GM12801 (cell line): ENCODE measurements at regions not wholly inside any gene's neighbourhood (a gene's known extent, or its start where the extent isn't known, plus 50 kb on each side); places are given as distances from the start of the nearest gene placed in this dataset.

Source experiments
- TF ChIP-seq, protein P1 (sequence below): IDR thresholded peaks from one replicate; pipeline ENCODE4 v1.5.1; 2011; ENCODE audit warnings: control low read depth; ENCODE audit not compliant: insufficient read length; ENCODE audit errors: extremely low read depth

GRCh38 chr1:222079566-222079965 is 337.7 kb upstream of the DUSP10 start:
- TF ChIP-seq, protein P1, sequence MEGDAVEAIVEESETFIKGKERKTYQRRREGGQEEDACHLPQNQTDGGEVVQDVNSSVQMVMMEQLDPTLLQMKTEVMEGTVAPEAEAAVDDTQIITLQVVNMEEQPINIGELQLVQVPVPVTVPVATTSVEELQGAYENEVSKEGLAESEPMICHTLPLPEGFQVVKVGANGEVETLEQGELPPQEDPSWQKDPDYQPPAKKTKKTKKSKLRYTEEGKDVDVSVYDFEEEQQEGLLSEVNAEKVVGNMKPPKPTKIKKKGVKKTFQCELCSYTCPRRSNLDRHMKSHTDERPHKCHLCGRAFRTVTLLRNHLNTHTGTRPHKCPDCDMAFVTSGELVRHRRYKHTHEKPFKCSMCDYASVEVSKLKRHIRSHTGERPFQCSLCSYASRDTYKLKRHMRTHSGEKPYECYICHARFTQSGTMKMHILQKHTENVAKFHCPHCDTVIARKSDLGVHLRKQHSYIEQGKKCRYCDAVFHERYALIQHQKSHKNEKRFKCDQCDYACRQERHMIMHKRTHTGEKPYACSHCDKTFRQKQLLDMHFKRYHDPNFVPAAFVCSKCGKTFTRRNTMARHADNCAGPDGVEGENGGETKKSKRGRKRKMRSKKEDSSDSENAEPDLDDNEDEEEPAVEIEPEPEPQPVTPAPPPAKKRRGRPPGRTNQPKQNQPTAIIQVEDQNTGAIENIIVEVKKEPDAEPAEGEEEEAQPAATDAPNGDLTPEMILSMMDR: no peak

GRCh38 chr1:222077206-222077605 is 335.3 kb upstream of the DUSP10 start:
- TF ChIP-seq, protein P1: no peak

DNA sequence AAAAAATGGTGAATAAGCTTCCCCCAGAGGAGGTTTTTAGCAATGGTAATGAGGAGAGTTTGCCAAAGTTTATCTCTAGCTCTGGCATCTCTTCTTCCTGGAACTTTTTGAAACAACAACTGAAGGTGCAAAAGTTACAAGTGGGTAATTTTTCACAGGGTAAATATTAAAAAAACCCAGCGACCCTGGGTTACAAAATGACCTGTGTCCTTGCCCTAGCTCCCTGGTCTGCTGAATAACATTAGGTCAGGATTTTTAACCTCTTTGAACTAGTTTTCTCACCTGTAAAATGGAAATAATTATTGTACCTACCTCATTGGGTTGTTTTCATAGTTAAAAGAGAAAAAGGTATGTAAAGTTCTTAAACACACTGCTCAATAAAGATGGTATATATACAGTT is 332.4 kb upstream of the DUSP10 start:
- TF ChIP-seq, protein P1: no peak

- TF ChIP-seq, protein P1: no peak
Observed at GRCh38 chr1:222073307-222073995, 331.6 kb upstream of the DUSP10 start.

DNA sequence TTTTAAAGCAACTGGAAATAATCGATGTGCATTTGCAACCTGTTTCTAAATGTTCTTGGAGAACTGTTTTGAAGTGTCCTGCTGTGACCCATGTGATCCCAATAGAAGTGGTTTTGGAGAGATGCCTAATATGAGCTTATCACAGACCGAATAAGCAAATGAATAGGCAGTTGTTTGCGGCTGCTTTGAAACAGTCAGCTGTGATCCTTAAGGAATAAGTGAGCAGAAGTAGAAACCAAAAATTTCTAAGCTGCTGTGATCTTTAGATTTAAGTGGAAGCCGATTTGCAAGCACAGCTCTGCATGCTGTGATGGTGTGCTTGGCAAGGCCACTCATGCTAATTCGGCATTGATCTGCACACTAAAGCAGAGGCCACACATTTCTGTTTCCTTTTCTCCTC is 329.5 kb upstream of the DUSP10 start:
- TF ChIP-seq, protein P1: no peak

- TF ChIP-seq, protein P1: no peak
Observed at GRCh38 chr1:222068937-222069336, 327.0 kb upstream of the DUSP10 start.

DNA sequence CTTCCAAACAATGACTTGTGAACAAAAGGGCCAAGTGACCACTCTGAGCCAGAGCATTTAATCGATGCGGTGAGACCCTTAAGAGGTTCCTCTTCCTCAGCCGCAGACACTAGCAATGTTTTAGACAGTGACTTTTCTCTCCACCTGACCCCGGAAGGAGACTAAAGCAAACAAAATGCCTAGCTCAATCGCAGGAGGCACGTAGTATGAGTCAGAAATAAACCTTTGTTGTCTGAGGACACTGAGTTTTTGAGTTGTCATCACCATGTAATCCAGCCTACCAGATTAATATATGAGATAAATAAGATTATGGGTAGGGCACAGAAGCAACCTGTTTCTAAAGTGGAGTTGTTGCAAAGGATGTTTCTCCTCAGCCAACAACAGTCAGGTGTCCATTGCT is 326.2 kb upstream of the DUSP10 start:
- TF ChIP-seq, protein P1: no peak
